Spleen (tissue), 7 donors: ENCODE measurements at regions not wholly inside any gene's neighbourhood (a gene's known extent, or its start where the extent isn't known, plus 50 kb on each side); places are given as distances from the start of the nearest gene placed in this dataset.

Experiments used
- CTCF ChIP-seq, 11 experiments: fragments of 200-600 bp in 7 of 11; fragments of 450-650 bp in 4 of 11; sonication (generic) in 4 of 11; IDR thresholded peaks in 8 of 11; conservative IDR thresholded peaks in 3 of 11; 1 replicate in 7 of 11; 2 replicates in 4 of 11; pipeline versions ENCODE4 v1.4.0 to v1.8.0; 2016 to 2021; ENCODE audit warnings: antibody characterized with exemption in 11 of 11, inconsistent platforms in 4 of 11, mild to moderate bottlenecking in 1 of 11
- POLR2A ChIP-seq, 3 donors: fragments of 450-650 bp; IDR thresholded peaks; one replicate each; pipeline ENCODE4 v1.5.1; 2017; ENCODE audit warnings: antibody characterized with exemption in 3 of 3, mild to moderate bottlenecking in 1 of 3
- POLR2AphosphoS5 ChIP-seq, 3 donors: sonication (generic); formaldehyde crosslinking; IDR thresholded peaks; one replicate each; pipeline ENCODE4 v1.5.1; 2017; ENCODE audit warnings: antibody characterized with exemption in 3 of 3
- donor health status: DM: no; HTN: no; CAD: no; lungs with moderate emphysema.
- donor health status: DM: no; HTN: no; CAD: no.
- donor health status: DM: no; HTN: no; CAD: no.

- TF ChIP-seq CTCF (IDR thresholded peaks at IDR 0.05 in 8 of 11, conservative IDR thresholded peaks at IDR 0.05 in 3 of 11) (no peak), POLR2A (IDR thresholded peaks at IDR 0.05) (no peak), POLR2AphosphoS5 (IDR thresholded peaks at IDR 0.05) (no peak)
Observed at GRCh38 chr16:22699356-22699755, 114.6 kb upstream of the HS3ST2 start.
